HFFc6 (cell line): ENCODE measurements at regions not wholly inside any gene's neighbourhood (a gene's known extent, or its start where the extent isn't known, plus 50 kb on each side); places are given as distances from the start of the nearest gene placed in this dataset. TPM values are rescaled to one million over a fixed set of nuclear protein-coding genes. Genes with fewer than 3 reads are reported as not detected.

ENCODE experiments used
- microRNA-seq: library from miRNA; unstranded; fragments of <30 nt; microRNA quantifications from one replicate; pipeline ENCODE4, GENCODE V29; 2019

Small RNAs in the stretch of these regions (microRNA-seq; reads per million reads assigned to microRNA genes)
- gene MIR4771-1: not detected
